ENCODE measurements at regions not wholly inside any gene's neighbourhood (a gene's known extent, or its start where the extent isn't known, plus 50 kb on each side); places are given as distances from the start of the nearest gene placed in this dataset.
"Not testable (repeated sequence)": the region's sequence is repeated elsewhere in the genome, so short reads cannot be mapped to it uniquely, and the experiment has no call there.

- DNase-seq: no peak
- H3K27ac ChIP-seq: no peak overlapping the region
- 91 to 99% (median 96%) methylated on average over 2 of the region's 2 CpGs for WGBS, 5 donors
- peaks cover 0 to 18% (median 9%) of the 10 kb centered on the region in 4 donors for H3K4me1 ChIP-seq
- no peaks in the 10 kb centered on the region for H3K27me3 ChIP-seq
- peaks cover 7 to 42% (median 25%) of the 10 kb centered on the region in 4 donors for H3K36me3 ChIP-seq
- intact Hi-C loops (cut with DNase I; ENCODE audit: low total_unique reads): no loop called here
- no peaks in the 10 kb centered on the region for H3K9me3 ChIP-seq
- no peak overlapping the region for H3K4me3 ChIP-seq
- TF ChIP-seq POLR2AphosphoS5 (IDR thresholded peaks at IDR 0.05) (no peak), EP300 (IDR thresholded peaks at IDR 0.05) (no peak), CTCF (IDR thresholded peaks at IDR 0.05) (no peak), POLR2A (IDR thresholded peaks at IDR 0.05) (no peak)
Observed at GRCh38 chr6:34646714-34647113, 49.9 kb downstream of the ILRUN start.

GRCh38 chr6:34645627-34646026 is 50.9 kb downstream of the ILRUN start:
- no peak for TF ChIP-seq CTCF (IDR thresholded peaks at IDR 0.05)
- no peak for TF ChIP-seq EP300 (IDR thresholded peaks at IDR 0.05)
- TF ChIP-seq POLR2AphosphoS5 (IDR thresholded peaks at IDR 0.05): no peak
- no peak for TF ChIP-seq POLR2A (IDR thresholded peaks at IDR 0.05)
- Histone ChIP-seq H3K4me1 (peaks cover 0 to 10% (median 2%) of the 10 kb centered on the region in 4 donors), H3K36me3 (peaks cover 7 to 49% (median 26%) of the 10 kb centered on the region in 4 donors), H3K27ac (no peak overlapping the region), H3K4me3 (no peak overlapping the region), H3K27me3 (no peaks in the 10 kb centered on the region), H3K9me3 (no peaks in the 10 kb centered on the region)
- WGBS, 5 donors: 89 to 97% (median 96%) methylated on average over 5 of the region's 5 CpGs
- intact Hi-C loops (cut with DNase I; ENCODE audit: low total_unique reads): no loop called here
- DNase-seq: no peak

DNA sequence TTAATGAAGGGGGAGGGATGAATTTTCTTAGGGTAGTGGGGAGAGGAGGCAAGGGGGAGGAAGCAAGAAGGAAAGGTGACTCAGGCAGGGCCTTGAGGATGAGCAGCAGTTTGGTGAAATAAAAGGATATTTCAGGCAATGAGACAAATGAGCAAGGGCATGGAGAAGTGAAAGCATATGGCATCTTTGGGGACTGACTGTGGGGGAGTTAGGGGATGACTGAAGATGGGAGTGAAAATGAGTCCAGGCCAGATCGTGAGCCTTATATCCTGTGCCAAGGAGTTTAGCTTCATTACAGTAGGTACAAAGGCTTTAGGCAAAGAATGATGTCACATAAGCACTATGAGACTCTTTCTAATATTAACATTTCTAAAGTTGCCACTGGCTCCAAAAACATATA is 51.9 kb downstream of the ILRUN start:
- no peak for DNase-seq
- intact Hi-C loops (cut with DNase I; ENCODE audit: low total_unique reads): no loop called here
- TF ChIP-seq CTCF (IDR thresholded peaks at IDR 0.05): no peak

DNA sequence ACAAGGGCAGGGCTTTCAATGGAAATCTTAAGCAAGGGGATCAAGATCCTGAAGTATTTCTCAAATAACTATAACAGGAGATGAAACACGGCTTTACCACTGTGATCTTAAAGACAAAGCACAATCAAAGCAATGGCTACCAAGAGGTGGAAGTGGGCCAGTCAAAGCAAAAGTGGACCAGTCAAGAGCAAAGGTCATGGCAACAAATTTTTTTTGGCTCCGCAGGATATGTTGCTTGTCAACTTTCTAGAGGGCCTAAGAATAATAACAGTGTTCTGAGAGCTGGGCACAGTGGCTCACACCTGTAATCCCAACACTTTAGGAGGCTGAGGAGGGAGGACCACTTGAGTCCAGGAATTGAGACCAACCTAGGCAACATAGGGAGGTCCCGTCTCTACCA is 54.1 kb downstream of the ILRUN start:
- Histone ChIP-seq H3K27ac (no peak overlapping the region), H3K36me3 (peaks cover 7 to 57% (median 30%) of the 10 kb centered on the region in 4 donors), H3K4me1 (peaks cover 0 to 6% (median 0%) of the 10 kb centered on the region in 4 donors), H3K9me3 (no peaks in the 10 kb centered on the region), H3K27me3 (no peaks in the 10 kb centered on the region), H3K4me3 (no peak overlapping the region)
- intact Hi-C loops (cut with DNase I; ENCODE audit: low total_unique reads): no loop called here
- TF ChIP-seq POLR2A (IDR thresholded peaks at IDR 0.05) (no peak), EP300 (IDR thresholded peaks at IDR 0.05) (no peak), CTCF (IDR thresholded peaks at IDR 0.05) (no peak), POLR2AphosphoS5 (IDR thresholded peaks at IDR 0.05) (no peak)
- DNase-seq: no peak
- WGBS, 5 donors: 94 to 97% (median 95%) methylated on average over 2 to 3 of the region's 3 CpGs

More for the DNA sequence above, 51.9 kb downstream of the ILRUN start:
- Histone ChIP-seq H3K4me1 (peaks cover 0 to under 1% (median 0%) of the 10 kb centered on the region in 4 donors), H3K27me3 (no peaks in the 10 kb centered on the region), H3K9me3 (no peaks in the 10 kb centered on the region), H3K4me3 (no peak overlapping the region), H3K27ac (no peak overlapping the region), H3K36me3 (peaks cover 7 to 57% (median 30%) of the 10 kb centered on the region in 4 donors)
- 84 to 96% (median 93%) methylated on average over 1 of the region's 1 CpG for WGBS, 5 donors

DNA sequence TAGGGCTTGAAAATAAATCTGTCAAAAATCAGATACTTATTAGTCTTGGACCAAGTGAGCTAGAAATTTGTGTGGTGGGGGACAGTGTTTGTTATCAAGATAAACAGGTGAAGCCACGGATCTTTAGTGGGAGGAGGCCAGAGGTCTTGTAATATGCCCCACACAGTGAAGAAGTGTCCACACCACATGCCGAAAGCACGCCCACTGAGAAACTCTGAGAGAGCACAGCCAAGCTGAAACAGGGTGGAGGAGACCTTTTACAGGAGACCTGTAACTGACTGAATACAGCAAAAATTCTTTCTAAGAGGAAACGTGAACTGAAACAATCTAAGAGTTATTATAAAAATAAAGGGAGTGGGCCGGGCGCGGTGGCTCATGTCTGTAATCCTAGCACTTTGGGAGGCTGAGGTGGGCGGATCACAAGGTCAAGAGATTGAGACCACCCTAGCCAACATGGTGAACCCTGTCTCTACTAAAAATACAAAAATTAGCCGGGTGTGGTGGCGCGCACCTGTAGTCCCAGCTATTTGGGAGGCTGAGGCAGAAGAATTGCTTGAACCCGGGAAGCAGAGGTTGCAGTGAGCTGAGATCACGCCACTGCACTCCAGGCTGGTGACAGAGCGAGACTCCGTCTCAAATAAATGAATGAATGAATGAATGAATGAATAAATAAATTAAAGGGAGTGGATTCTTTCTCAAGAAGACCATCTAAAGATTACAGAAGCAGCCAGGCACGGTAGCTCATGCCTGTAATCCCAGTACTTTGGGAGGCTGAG is 56.3 kb downstream of the ILRUN start:
- H3K4me3 ChIP-seq; H3K27ac ChIP-seq; H3K9me3 ChIP-seq; DNase-seq; H3K27me3 ChIP-seq; intact Hi-C loops (cut with DNase I; ENCODE audit: low total_unique reads); H3K4me1 ChIP-seq: not testable (repeated sequence)
- H3K36me3 ChIP-seq: peaks cover under 1 to 42% (median 25%) of the 10 kb centered on the region in 4 donors
- 88 to 96% (median 92%) methylated on average over 16 of the region's 16 CpGs for WGBS, 5 donors
